Nephron (organoid): ENCODE measurements at regions not wholly inside any gene's neighbourhood (a gene's known extent, or its start where the extent isn't known, plus 50 kb on each side); places are given as distances from the start of the nearest gene placed in this dataset.

Source experiments
- H3K27ac Mint-ChIP-seq, 3 experiments: 2 replicates each; pipeline ENCODE4 v1.8.0; 2020; ENCODE audit warnings: mixed read lengths in 3 of 3, mild to moderate bottlenecking in 2 of 3, moderate library complexity in 1 of 3
- H3K27me3 Mint-ChIP-seq: 2 replicates; pipeline ENCODE4 v1.8.0; 2021; ENCODE audit warnings: low read depth, mild to moderate bottlenecking, moderate library complexity, mixed read lengths
- H3K36me3 Mint-ChIP-seq: 2 replicates; pipeline ENCODE4 v1.8.0; 2020; ENCODE audit warnings: low read depth, mixed read lengths
- H3K4me1 Mint-ChIP-seq: 2 replicates; pipeline ENCODE4 v1.8.0; 2020; ENCODE audit warnings: mixed read lengths
- H3K4me3 Mint-ChIP-seq, 3 experiments: 2 replicates each; pipeline ENCODE4 v1.8.0; 2020; ENCODE audit warnings: mild to moderate bottlenecking in 3 of 3, mixed read lengths in 3 of 3, moderate library complexity in 2 of 3
- H3K9me3 Mint-ChIP-seq: 2 replicates; pipeline ENCODE4 v1.8.0; 2020; ENCODE audit warnings: mixed read lengths
- CTCF ChIP-seq, 3 experiments: fragments of 200-600 bp; sonication (generic); IDR thresholded peaks; one replicate each; pipeline ENCODE4 v1.5.0; 2021; ENCODE audit warnings: antibody characterized with exemption in 3 of 3; ENCODE audit not compliant: unreplicated experiment in 3 of 3

- no peak overlapping the region for H3K27ac Mint-ChIP-seq
- TF ChIP-seq CTCF (IDR thresholded peaks at IDR 0.05; ENCODE audit: unreplicated experiment in 3 of 3), result no peak
- no peaks in the 10 kb centered on the region for H3K4me1 Mint-ChIP-seq
- H3K36me3 Mint-ChIP-seq, result no peaks in the 10 kb centered on the region
- no peak overlapping the region for H3K4me3 Mint-ChIP-seq
- H3K27me3 Mint-ChIP-seq, result peaks cover 12% of the 10 kb centered on the region
- H3K9me3 Mint-ChIP-seq, result peaks cover 2% of the 10 kb centered on the region
These were observed 223.7 kb upstream of the AJAP1 start for GRCh38 chr1:4430406-4431365.

- TF ChIP-seq CTCF (IDR thresholded peaks at IDR 0.05; ENCODE audit: unreplicated experiment in 3 of 3), result no peak
- Mint-ChIP-seq H3K4me1 (no peaks in the 10 kb centered on the region), H3K9me3 (peaks cover 2% of the 10 kb centered on the region), H3K36me3 (no peaks in the 10 kb centered on the region), H3K27ac (no peak overlapping the region), H3K27me3 (peaks cover 8% of the 10 kb centered on the region), H3K4me3 (no peak overlapping the region)
These were observed 222.9 kb upstream of the AJAP1 start for GRCh38 chr1:4431491-4431890.

- H3K4me1 Mint-ChIP-seq, result no peaks in the 10 kb centered on the region
- no peak for TF ChIP-seq CTCF (IDR thresholded peaks at IDR 0.05; ENCODE audit: unreplicated experiment in 3 of 3)
- H3K9me3 Mint-ChIP-seq, result peaks cover 6% of the 10 kb centered on the region
- no peak overlapping the region for H3K4me3 Mint-ChIP-seq
- H3K36me3 Mint-ChIP-seq, result no peaks in the 10 kb centered on the region
- peaks cover 8% of the 10 kb centered on the region for H3K27me3 Mint-ChIP-seq
- H3K27ac Mint-ChIP-seq, result no peak overlapping the region
These were observed 221.3 kb upstream of the AJAP1 start for GRCh38 chr1:4433075-4433474.

GRCh38 chr1:4444086-4444485 lies 210.3 kb upstream of the AJAP1 start:
- TF ChIP-seq CTCF (IDR thresholded peaks at IDR 0.05; ENCODE audit: unreplicated experiment in 3 of 3), result no peak
- Mint-ChIP-seq H3K27me3 (peaks cover 39% of the 10 kb centered on the region), H3K27ac (no peak overlapping the region), H3K4me1 (peaks cover 9% of the 10 kb centered on the region), H3K4me3 (no peak overlapping the region), H3K9me3 (peaks cover 5% of the 10 kb centered on the region), H3K36me3 (no peaks in the 10 kb centered on the region)

- peaks cover 30% of the 10 kb centered on the region for H3K27me3 Mint-ChIP-seq
- H3K4me1 Mint-ChIP-seq, result peaks cover 9% of the 10 kb centered on the region
- no peak overlapping the region for H3K4me3 Mint-ChIP-seq
- no peak for TF ChIP-seq CTCF (IDR thresholded peaks at IDR 0.05; ENCODE audit: unreplicated experiment in 3 of 3)
- H3K27ac Mint-ChIP-seq, result no peak overlapping the region
- peaks cover 8% of the 10 kb centered on the region for H3K9me3 Mint-ChIP-seq
- H3K36me3 Mint-ChIP-seq, result no peaks in the 10 kb centered on the region
These were observed 206.5 kb upstream of the AJAP1 start for GRCh38 chr1:4447778-4448420.
